Lower leg skin (tissue), 4 donors: ENCODE measurements at regions not wholly inside any gene's neighbourhood (a gene's known extent, or its start where the extent isn't known, plus 50 kb on each side); places are given as distances from the start of the nearest gene placed in this dataset.

Experiments used
- DNase-seq, 2 donors: peaks; one replicate each; pipeline ENCODE4 v3.0.0-alpha.2; 2019; ENCODE audit warnings: low spot score in 2 of 2
- H3K4me3 ChIP-seq: fragments of 200-600 bp; sonication (generic); 2 replicates; pipeline ENCODE4 v1.5.1; 2017; ENCODE audit warnings: mild to moderate bottlenecking, low read depth; ENCODE audit not compliant: poor library complexity, severe bottlenecking
- POLR2A ChIP-seq, 2 donors: fragments of 450-650 bp; IDR thresholded peaks; one replicate each; pipeline ENCODE4 v1.6.1; 2016 to 2017; ENCODE audit warnings: antibody characterized with exemption in 2 of 2, mild to moderate bottlenecking in 1 of 2, moderate library complexity in 1 of 2
- WGBS, 2 donors: methylation state at CpG; one replicate each; pipeline ENCODE4 v1.1.5; 2018; 5-methylcytosine and 5-hydroxymethylcytosine counted together
- intact Hi-C: fragments of 100-400 bp; cut with DNase I; formaldehyde crosslinking; loops from one replicate; pipeline ENCODE4 v1.15.0; 2023; ENCODE audit warnings: low total_unique reads
- TF ChIP-seq, protein P1 (sequence below), 3 donors: fragments of 450-650 bp; IDR thresholded peaks; one replicate each; pipeline ENCODE4 v1.5.1; 2016; ENCODE audit warnings: antibody characterized with exemption in 3 of 3, mild to moderate bottlenecking in 3 of 3, moderate library complexity in 2 of 3

DNA sequence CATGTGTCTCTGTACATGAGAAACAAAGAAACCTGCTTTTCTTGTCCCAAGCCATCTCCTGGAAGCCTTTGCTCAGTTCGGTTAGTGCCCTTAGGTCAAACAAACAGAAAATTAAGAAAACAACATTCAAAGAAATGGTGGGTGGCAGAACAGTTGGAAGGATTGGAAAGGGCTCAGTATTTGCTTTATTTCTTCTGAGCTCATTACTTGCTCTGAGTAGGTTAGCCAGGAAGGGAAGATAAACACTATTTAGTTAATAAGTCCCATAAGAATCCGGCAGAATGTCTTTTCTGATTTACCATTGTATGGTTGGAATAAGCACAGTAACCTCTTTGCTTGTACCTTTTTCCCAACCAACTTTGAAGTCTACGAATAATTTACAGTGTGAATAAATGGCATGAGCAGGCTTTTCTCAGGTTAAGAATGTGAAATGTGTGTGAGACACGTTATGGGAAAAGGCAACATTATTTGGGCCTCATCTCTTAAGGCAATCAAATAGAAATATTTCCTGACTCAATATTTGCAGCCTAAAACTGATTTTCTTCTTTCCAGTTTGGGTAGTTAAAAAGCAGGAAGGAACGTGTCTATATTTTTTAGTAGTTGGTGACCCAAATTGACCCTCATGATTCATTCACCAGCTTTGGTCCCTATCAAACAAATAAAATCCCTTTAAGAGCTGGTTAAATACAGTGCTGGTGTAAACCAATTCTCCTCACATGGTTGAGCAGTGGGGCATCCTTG is 158.5 kb downstream of the DKK1 start:
- 63 to 75% methylated on average over 5 of the region's 5 CpGs for WGBS, 2 donors
- H3K4me3 ChIP-seq, result no peak overlapping the region
- TF ChIP-seq POLR2A (IDR thresholded peaks at IDR 0.05), result no peak
- TF ChIP-seq, protein P1, sequence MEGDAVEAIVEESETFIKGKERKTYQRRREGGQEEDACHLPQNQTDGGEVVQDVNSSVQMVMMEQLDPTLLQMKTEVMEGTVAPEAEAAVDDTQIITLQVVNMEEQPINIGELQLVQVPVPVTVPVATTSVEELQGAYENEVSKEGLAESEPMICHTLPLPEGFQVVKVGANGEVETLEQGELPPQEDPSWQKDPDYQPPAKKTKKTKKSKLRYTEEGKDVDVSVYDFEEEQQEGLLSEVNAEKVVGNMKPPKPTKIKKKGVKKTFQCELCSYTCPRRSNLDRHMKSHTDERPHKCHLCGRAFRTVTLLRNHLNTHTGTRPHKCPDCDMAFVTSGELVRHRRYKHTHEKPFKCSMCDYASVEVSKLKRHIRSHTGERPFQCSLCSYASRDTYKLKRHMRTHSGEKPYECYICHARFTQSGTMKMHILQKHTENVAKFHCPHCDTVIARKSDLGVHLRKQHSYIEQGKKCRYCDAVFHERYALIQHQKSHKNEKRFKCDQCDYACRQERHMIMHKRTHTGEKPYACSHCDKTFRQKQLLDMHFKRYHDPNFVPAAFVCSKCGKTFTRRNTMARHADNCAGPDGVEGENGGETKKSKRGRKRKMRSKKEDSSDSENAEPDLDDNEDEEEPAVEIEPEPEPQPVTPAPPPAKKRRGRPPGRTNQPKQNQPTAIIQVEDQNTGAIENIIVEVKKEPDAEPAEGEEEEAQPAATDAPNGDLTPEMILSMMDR (IDR thresholded peaks at IDR 0.05), result no peak
- DNase-seq, result no peak
- intact Hi-C loops, result no loop called here

DNA sequence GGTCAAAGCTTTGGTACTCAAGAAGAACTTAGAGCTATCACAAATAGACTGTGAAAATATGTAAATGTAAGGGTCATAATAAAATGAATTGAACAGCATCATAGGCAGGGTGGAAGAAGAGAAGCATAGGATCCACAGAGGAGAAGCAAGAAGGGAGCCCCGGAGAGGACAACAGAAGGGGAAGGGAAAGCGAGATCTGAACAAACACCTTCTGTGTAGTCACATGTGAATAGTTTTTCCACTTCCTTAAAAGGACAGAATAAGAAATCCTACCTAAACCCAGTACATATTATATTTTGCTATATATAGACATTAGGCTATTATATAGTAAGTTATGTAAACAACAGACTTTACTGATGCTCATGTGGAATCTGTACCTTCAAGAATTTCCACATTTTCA is 160.2 kb downstream of the DKK1 start:
- no peak for DNase-seq
- H3K4me3 ChIP-seq, result no peak overlapping the region
- intact Hi-C loops, result no loop called here
- 86% methylated on average over 2 of the region's 2 CpGs for WGBS, 2 donors
- TF ChIP-seq, protein P1 (IDR thresholded peaks at IDR 0.05), result no peak
- no peak for TF ChIP-seq POLR2A (IDR thresholded peaks at IDR 0.05)

DNA sequence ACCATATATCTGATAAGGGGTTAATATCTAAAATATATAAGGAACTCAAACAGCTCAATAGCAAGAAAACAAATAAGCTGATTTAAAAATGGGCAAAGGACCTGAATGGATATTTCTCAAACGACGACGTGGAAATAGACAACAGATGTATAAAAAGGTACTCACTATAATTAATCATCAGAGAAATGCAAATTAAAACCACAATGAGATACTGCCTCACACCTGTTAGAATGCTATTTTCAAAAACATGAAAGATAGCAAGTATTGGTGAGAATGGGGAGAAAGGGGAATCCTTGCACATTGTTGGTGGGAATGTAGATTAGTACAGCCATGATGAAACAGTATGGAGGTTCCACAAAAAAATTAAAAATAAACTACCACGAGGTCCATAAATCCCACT is 163.2 kb downstream of the DKK1 start:
- no peak overlapping the region for H3K4me3 ChIP-seq
- 64 to 75% methylated on average over 4 of the region's 4 CpGs for WGBS, 2 donors
- no peak for DNase-seq
- intact Hi-C loops, result no loop called here
- TF ChIP-seq, protein P1 (IDR thresholded peaks at IDR 0.05), result no peak
- no peak for TF ChIP-seq POLR2A (IDR thresholded peaks at IDR 0.05)

DNA sequence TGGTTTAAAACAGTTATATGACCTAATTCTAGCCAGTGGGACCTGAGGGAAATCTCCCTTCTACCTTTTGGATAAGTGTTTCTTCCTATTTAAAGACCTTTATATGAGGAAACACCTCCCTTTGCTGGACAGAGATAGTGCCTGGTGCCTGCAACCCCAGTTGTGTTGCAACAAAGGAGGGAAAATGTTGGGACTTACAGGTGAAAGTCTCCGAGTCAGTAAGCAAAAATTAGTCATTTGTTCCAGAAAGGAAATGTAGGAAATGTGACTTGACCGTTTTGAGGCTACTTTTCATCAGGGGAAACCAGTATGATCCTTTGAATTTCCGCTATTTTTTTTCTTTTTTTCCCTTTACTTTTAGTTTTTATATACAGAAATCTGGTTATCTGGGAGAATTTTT is 165.5 kb downstream of the DKK1 start:
- TF ChIP-seq POLR2A (IDR thresholded peaks at IDR 0.05), result no peak
- TF ChIP-seq, protein P1 (IDR thresholded peaks at IDR 0.05), result no peak
- intact Hi-C loops, result no loop called here
- H3K4me3 ChIP-seq, result no peak overlapping the region
- WGBS, 2 donors, result 77 to 83% methylated on average over 3 of the region's 3 CpGs
- no peak for DNase-seq

DNA sequence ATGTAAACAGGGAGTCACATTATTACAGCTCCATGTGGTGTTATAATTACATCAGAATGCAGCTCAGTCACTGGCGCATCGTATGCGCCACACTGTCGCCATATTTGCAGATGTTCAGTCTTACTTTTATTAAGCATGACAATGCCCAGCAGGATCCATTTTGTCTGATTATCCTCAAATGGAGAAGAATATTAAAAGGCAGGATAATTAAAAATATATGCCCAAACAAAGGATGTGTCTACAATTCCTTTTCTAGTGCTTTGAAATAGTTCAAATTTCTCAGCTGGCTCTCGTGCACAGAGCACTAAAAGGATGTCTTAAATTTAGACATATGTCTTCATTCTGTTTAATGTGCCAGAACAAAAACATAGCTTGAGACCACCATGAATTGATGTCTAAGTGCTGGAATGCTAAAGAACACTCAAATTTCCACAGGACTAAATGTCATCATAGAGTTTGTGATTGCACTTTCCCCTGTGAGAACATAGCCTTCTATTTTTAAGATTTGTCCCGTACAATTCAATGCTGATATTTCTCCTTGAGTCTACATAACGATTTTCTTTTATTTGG is 168.0 kb downstream of the DKK1 start:
- no peak for DNase-seq
- 86 to 89% methylated on average over 7 of the region's 7 CpGs for WGBS, 2 donors
- H3K4me3 ChIP-seq, result no peak overlapping the region
- TF ChIP-seq, protein P1 (IDR thresholded peaks at IDR 0.05), result no peak
- TF ChIP-seq POLR2A (IDR thresholded peaks at IDR 0.05), result no peak
- intact Hi-C loops, result loop anchor here (10.0 kb wide), 1 partner anchor 167 kb away; the partner anchor contains the start of gene DKK1
